ENCODE measurements at regions not wholly inside any gene's neighbourhood (a gene's known extent, or its start where the extent isn't known, plus 50 kb on each side); places are given as distances from the start of the nearest gene placed in this dataset.

- TF ChIP-seq EZH2phosphoT487 (IDR thresholded peaks at IDR 0.05; ENCODE audit: insufficient read depth, low read depth) (no peak), EZH2 (IDR thresholded peaks at IDR 0.05; ENCODE audit: insufficient read depth, poor library complexity, severe bottlenecking) (no peak)
These were observed 391.9 kb downstream of the GPATCH2 start for GRCh38 chr1:217238945-217239344.

Data from GM23248 (cell line).